GM12873 (cell line): ENCODE measurements at regions not wholly inside any gene's neighbourhood (a gene's known extent, or its start where the extent isn't known, plus 50 kb on each side); places are given as distances from the start of the nearest gene placed in this dataset.

Experiments used
- CTCF ChIP-seq: IDR thresholded peaks from 2 replicates; pipeline ENCODE4 v1.5.1; 2012; ENCODE audit warnings: low read depth, mild to moderate bottlenecking, moderate library complexity, low read length, control low read depth; ENCODE audit not compliant: insufficient read depth; ENCODE audit errors: missing control alignments

GRCh38 chr5:86786955-86787354 is 169.2 kb downstream of the COX7C start:
- no peak for TF ChIP-seq CTCF

- no peak for TF ChIP-seq CTCF
Observed at GRCh38 chr5:86795659-86796058, 177.9 kb downstream of the COX7C start.

- TF ChIP-seq CTCF: no peak
Observed at GRCh38 chr5:86797677-86798076, 179.9 kb downstream of the COX7C start.

GRCh38 chr5:86806206-86806605 is 188.5 kb downstream of the COX7C start:
- no peak for TF ChIP-seq CTCF

- no peak for TF ChIP-seq CTCF
Observed at GRCh38 chr5:86807046-86808031, 189.6 kb downstream of the COX7C start.

GRCh38 chr5:86814315-86814714 is 196.6 kb downstream of the COX7C start:
- no peak for TF ChIP-seq CTCF

GRCh38 chr5:86814907-86815306 is 197.2 kb downstream of the COX7C start:
- no peak for TF ChIP-seq CTCF
